Activated CD4-positive, alpha-beta T cell treated with anti-CD3 and anti-CD28 coated beads, Interleukin-10, Interleukin-2, amounts not matched to agents 100 ng/mL and 50 ng/mL, durations not matched to agents 16 hours and 8 hours (primary cell): ENCODE measurements at regions not wholly inside any gene's neighbourhood (a gene's known extent, or its start where the extent isn't known, plus 50 kb on each side); places are given as distances from the start of the nearest gene placed in this dataset.
"Not testable (repeated sequence)": the region's sequence is repeated elsewhere in the genome, so short reads cannot be mapped to it uniquely, and the experiment has no call there.

Experiments used
- DNase-seq: peaks from one replicate; pipeline ENCODE4 v3.0.0-alpha.2; 2020

DNA sequence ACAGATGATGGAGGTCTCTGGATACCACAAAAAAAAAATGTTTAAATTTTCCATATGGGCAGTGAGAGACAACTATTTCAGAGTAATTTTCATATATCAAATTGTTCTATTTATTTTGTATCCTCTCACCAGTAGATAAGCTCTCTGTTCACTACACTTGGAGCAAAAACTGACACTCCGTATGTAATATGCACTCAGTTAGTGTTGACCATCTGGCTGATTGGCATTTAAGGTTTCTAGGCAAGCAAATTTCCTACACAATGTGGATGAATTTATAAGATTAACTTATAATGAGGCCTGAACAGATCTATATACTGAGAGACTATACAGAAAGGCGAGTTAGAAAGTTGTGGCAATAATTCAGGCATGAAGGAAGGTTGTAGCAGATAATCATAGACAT is 836.5 kb upstream of the SEMA6D start:
- DNase-seq: no peak

GRCh38 chr15:46892621-46893160 is 824.6 kb upstream of the SEMA6D start:
- DNase-seq: no peak

DNA sequence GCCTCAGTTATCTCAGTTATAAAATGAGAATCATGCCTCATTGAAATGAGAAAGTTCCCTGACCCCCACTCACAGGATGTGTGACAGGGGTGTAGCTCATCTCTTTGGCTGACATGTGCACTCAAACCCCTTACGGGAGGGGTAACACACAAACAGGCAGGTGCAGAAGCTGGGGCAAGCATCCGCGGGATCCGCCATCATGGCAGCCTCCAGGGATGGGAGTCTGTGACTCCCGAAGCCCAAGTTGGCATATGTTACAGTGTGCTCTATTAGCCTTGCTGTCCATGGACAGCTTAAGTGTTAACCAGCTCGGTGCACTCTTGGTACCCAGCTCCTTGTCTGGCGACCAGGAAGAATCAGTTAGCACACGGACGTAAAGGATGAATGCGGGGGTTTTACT is 822.7 kb upstream of the SEMA6D start:
- no peak for DNase-seq

GRCh38 chr15:46897266-46897665 is 820.0 kb upstream of the SEMA6D start:
- no peak for DNase-seq

DNA sequence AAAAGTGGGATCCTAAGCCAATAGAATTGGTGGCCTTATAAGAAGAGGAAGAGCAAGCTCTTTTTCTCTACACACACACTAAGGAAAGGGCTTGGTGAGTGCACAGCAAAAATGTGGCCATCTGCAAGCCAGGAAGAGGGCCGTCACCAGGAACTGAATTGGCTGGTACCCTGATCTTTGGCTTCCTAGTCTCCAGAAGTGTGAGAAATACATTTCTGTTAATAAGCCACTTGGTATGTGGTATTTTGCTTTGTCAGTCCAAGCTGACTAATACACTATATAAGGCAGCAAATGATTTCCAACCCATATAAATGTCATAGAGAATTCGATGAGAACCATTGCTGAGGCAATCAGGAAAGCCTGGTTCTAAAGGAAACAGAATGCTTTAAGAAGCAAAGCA is 816.3 kb upstream of the SEMA6D start:
- DNase-seq: no peak

DNA sequence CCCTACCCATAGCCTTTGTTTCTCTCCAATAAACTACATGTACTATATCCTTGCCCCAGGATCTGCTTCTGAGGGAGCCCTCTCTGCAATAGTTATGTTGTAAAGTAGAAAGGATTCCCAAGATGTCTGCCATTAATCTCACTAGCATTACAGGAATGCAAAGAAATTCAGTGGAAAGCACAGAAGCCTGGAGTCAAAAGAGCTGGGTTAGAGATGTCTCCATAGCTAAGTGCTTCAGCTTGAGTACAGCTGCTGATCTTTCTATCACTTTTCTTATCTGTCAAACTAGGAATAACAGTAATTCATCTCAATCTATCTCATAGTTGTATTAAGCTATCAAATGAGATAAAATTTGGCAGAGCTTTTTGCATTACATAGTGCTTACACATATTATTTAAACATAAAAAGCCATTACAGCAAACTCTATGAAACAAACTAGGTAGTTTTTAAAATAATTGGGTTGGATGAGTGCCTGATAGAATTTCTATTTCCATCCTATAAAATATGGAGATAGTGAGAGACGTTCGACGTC is 799.5 kb upstream of the SEMA6D start:
- no peak for DNase-seq

DNA sequence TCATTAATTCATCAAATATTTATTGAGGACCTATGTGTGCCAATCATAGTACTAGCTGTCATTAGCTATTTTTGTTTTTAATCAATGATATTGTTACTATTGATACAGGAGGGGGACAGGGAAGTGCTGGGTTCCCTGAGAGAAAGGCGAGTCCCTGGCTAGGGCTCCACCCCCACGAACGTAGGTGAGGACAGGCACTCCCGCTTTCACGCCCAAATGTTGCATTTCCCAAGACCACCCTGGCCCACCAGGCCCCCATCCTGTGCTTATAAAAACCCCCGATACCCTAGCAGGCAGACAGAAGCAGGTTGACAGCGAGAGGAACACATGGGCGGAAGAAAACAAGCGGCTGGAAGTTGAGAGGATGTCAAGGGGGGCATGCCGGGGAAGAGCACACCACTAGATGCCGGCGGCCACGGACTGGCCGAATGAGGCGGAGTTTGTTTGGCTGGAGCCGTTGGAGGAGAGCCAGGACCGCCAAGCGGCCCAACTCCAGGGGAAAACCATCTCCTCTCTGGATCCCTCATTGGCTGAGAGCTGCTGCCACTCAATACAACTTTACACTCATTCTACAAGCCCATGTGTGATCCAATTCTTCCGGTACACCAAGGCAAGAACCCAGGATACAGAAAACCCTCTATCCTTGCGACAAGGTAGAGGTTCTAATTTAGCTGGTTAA is 798.7 kb upstream of the SEMA6D start:
- DNase-seq: no peak

DNA sequence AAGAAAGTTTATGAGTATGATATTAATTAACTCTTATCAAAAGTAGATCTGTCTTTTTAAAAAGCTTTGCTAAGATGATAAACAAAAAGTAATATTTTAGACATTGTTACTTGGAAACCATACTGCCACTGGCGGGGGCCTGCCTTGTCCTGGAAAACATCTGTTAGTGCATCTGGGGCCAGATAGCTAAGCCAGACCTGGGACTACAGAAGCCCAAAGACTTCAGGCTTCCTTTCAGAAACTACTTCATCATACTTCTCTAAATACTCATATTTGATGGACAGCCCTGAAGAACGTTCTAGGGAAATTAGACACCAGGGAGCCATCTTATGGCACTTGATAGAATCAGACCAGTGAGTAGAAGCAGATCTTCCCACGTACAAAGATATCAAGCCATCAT is 795.4 kb upstream of the SEMA6D start:
- DNase-seq: no peak

- no peak for DNase-seq
These were observed 786.9 kb upstream of the SEMA6D start for GRCh38 chr15:46930426-46930825.

GRCh38 chr15:46933332-46933731 is 784.0 kb upstream of the SEMA6D start:
- DNase-seq: no peak

- no peak for DNase-seq
These were observed 782.5 kb upstream of the SEMA6D start for GRCh38 chr15:46934851-46935250.

GRCh38 chr15:46938169-46938568 is 779.1 kb upstream of the SEMA6D start:
- no peak for DNase-seq

DNA sequence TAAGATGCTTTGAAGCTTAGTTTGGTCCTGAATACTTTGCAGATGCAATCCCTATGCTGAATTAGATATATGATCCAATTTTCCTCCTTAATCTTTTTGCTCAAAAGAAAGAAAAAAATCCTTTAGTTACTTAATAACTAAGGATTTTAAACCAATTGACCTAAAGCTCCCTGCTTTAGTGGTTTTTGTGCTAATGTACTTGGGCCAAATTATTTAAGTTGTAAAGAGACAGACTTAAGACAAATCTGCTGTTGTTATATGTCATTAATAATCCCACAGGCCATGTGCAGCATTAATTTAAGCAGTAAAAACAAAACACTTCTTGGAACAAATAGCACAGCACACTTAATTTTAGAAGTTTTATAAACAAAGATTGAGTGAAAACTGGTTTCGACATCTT is 776.1 kb upstream of the SEMA6D start:
- no peak for DNase-seq

DNA sequence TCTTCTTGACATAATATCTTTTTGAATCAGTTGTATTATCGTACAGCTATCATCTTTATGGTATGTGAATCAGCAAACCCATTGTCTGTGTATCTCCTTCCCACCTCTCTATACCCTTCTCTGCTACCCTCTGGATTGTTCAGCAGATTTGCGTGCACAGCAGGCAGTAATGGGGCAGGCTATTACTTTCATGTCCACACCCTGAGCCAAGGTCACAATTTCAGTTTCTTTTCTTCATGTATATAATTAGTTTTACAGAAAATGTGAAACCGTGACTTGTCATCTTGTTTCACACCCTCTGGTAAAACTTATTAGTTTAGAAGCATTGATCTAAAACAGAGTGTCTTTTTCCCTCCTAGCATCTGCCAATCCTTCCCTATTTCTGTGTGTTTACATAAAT is 770.4 kb upstream of the SEMA6D start:
- DNase-seq: no peak

DNA sequence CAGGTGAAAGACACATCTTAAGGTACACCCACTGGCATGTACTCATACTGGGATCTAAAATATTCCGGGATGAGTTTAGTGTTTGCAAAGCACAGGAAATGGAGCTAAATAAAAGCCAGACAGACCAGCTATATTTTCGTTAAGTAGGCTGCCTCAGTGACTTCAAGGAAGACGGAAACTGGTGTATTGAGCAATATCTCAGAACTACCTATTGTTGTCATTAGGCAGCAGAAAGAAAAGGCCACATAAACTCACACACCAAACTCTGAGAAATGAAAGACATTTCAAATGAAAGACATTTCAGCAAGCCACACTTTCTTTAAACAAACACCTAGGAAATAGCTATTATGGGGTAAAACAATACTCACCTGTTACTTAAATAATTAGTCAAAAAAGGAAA is 761.7 kb upstream of the SEMA6D start:
- no peak for DNase-seq

DNA sequence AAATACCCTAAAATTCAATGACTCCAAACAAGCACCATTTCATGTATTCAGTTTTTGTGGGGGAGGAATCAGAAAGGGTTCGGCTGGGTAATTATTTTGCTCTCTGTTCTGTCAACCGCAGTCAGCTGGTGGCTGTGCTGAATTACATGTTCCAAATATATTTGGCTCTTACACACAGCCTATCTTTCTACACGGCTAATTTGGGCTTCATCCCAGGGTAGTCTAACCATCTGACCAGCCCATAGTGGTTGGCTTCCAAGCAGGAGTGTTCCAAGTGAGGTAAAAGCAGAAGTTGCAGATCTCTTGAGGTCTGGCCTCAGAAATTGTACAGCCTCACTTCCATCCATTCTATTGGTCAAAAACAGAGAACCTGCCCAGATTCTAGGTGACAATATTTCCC is 760.8 kb upstream of the SEMA6D start:
- no peak for DNase-seq

GRCh38 chr15:46956881-46957280 is 760.4 kb upstream of the SEMA6D start:
- DNase-seq: no peak

GRCh38 chr15:46960581-46960980 is 756.7 kb upstream of the SEMA6D start:
- DNase-seq: no peak

GRCh38 chr15:46961795-46962194 is 755.5 kb upstream of the SEMA6D start:
- DNase-seq: no peak

GRCh38 chr15:46988055-46988454 is 729.2 kb upstream of the SEMA6D start:
- not testable (repeated sequence) for DNase-seq

DNA sequence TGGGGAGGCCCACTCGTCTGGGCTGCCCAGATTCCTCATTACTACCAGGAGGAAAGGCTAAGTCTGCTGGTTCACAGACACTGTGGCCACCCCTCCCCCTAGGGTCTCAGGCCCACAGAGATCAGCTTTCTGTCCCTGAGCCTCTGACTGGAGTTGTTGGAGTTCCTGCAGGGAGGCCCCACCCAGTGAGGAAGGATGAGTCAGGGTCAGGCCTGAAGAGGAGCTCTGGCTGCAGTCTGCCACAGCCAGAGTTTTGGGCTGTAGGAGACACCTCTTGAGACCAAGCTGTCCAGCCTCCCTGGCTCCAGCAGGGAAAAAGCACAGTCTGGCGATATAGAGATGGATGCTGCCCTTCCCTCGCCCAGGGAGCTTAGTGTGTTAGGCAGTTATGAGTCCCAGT is 720.9 kb upstream of the SEMA6D start:
- DNase-seq: no peak

- DNase-seq: no peak
These were observed 719.8 kb upstream of the SEMA6D start for GRCh38 chr15:46997501-46997900.

GRCh38 chr15:47003568-47003967 is 713.7 kb upstream of the SEMA6D start:
- DNase-seq: no peak

GRCh38 chr15:47013446-47013845 is 703.9 kb upstream of the SEMA6D start:
- DNase-seq: no peak

GRCh38 chr15:47027322-47027946 is 689.9 kb upstream of the SEMA6D start:
- DNase-seq: no peak
